Fibroblast of skin of abdomen (primary cell): ENCODE measurements at regions not wholly inside any gene's neighbourhood (a gene's known extent, or its start where the extent isn't known, plus 50 kb on each side); places are given as distances from the start of the nearest gene placed in this dataset.

Experiments
- DNase-seq: peaks from one replicate; pipeline ENCODE4 v3.0.0-alpha.2; 2013

DNA sequence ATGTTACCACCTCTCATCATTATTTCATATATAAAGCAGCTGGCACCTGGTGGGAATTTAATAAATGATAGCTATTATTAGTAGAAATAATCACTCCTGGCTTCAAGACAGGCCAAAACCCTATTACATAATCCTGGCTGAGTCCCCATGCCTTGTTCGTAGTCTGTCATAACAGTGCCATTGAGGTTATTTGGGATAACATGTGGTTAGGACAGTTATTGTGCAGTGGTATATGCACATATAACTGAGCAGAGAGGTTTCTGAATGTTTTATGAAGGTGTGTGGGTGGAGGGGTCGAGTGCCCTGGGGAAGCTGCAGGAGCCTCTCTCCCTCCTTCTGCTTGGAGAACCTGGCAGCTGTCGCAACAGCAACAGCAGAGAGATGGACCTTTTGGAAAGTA is 162.4 kb upstream of the NABP1 start:
- no peak for DNase-seq

DNA sequence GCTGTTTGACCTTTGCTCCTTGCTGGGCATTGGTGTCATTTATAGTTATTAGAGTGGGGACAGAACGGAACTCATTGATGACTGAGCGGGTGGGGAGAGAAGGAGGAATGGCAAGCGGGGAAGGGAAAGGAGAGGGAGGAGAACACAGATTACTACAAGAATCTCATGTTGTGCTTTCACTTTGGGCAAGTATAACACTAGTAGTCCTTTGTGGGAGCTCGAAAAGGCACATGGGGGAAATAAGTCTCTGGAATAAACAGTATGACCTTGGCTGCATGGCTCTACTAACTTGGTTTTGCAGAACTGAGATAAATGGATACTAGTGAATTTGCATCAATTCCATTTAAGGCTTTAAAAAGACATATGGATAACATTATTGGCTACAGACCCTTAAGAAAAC is 161.7 kb upstream of the NABP1 start:
- no peak for DNase-seq

DNA sequence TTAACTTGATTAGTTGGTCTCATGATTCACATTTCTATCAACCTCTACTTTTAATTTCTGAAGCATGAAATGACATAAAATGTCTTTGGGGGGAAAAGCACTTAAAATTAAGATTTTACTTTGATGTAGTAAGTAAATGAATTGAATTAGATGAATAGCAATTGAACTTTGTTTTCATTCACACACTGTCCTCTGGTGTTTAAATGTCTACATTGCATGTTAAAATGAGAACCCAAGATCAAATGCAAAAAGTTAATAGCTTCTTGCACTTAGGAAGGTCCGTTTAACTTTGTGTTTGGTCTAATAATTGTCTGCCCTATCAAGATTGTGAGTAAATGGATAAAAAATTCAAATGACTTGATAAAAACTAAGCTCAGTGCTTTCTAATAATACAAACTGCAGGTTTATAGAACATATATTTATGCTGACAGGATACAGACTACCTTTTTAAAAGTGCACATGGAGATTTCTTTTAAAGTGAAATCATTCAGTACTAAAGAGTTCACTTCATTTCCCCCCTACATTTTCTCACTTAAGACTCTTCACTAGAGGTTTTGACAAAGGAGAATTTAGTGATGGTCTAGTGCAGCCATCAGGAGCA is 156.2 kb upstream of the NABP1 start:
- DNase-seq, result peak; percentile 26

DNA sequence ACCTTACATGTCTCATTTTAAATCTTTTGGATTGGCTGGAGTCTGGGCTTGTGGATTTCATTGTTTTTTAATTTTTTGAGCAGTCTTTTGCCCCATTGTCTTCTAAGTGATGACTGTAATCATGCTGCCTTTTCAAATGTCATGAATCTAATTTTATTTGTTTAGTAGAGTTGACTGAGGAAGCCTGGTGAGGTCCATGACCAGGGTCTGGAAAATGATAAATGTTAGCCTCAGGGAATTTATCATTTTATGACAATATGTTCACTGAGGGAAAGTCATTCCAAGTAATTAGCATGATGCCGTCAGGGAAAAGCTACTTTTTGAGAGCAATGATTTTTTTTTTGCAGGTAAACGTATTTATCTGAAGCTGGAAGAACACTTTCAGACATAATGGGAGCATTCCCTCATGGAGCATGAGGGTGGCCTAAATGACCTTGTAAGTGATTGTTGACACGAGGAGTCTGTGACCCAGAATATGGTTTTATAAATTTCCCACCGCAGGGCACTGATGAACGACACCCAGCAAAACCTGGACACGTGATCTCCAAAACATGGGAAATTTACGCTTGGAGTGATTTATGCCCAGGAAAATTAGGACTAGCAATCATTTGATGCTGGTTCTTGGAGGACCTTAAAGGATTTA is 155.3 kb upstream of the NABP1 start:
- no peak for DNase-seq

DNA sequence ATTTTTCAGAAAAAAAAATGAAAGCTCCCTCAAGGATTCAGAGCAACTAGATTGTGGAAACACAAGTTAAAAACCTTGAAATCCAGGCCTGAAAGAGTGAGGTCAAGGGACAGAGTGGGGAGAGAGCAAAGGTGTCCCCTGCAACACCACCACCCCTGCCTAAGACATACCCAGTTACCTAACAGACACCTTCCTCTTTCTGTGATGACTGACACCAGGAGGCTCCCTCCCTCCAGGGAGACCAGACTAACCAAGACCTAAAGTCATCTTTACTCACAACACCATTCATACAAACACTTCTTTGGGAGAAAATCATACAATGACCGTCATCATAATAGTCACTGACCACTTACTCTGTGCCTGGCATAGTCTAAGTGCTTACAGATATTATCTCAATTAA is 151.8 kb upstream of the NABP1 start:
- no peak for DNase-seq

DNA sequence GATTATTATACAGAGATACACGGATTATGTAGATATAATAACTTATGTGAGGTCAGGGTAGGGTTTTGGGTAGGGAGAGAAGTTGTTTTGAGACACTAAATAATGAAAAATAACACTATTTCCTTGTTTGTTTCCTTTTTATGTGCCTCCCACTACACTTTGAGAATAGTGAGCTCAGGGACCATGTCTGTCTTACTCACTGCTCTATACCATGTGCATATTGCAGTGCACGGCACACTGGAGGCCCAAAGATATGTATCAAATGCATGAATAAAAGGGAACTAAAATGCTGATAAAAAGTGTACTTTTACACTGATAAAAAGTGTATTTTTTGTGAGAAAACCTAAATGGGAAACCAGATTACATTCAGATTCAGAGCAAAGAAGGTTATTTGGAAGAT is 151.4 kb upstream of the NABP1 start:
- no peak for DNase-seq

DNA sequence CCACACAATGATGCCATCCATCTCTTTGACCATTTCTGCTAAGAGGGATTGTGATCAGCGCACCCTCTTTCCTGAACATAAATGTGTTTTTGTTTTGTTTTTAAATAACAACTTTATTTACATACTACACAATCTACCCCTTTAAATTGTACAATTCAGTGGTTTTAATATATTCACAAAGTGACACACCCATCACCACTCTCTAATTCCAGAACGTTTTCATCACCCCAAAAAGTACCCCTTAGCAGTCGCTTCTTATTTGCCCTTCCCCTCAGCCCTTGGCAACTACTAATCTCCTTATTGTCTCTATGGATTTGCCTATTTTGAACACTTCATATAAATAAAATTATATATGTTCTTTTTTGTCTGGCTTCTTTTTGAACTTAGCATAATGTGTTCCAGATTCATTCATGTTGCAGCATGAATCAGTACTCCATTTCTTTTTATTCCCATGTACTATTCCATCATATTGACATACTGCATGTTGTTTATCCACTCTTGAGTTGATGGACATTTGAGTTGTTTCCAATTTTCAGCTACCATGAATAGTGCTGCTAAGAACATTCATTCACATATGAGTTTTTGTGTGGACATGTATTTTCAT is 150.9 kb upstream of the NABP1 start:
- no peak for DNase-seq

DNA sequence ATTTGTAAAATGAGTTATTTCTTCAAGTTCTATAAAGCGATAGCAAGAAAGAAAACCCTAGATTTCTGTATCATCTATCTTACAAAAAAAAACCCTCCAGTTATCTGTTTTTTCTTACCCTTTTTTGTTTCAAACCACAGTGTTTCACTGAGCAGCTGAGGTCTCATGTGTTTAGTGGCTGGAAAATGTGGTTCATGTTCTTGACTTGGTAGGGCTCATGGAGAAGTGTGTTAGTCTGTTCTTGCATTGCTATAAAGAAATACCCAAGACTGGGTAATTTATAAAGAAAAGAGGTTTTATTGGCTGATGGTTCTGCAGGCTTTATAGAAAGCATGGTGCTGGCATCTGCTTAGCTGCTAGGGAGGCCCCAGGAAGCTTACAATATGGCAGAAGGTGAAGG is 147.3 kb upstream of the NABP1 start:
- no peak for DNase-seq

DNA sequence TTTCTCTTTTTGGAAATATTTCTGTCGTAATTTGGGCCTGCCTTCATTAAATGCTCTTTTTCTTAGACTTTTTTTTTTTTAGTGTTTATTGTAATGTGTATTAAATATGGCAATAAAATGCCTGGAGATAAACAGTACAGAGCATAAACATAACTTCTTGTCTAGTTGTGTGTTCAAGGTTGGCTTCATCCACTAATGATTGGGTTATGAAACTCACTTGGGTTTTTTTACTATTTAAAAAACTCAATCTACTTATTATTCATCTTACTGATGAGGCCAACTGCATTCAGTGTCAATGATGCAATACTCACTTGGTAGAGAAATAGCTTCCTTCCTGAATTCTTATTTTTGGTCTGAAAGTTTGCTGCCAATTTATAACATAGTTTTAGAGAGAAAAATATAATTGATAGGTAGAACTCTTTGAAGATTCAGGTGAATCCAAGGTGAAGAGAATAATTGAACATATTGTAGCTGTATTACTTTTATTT is 144.2 kb upstream of the NABP1 start:
- DNase-seq, result peak; percentile 17

DNA sequence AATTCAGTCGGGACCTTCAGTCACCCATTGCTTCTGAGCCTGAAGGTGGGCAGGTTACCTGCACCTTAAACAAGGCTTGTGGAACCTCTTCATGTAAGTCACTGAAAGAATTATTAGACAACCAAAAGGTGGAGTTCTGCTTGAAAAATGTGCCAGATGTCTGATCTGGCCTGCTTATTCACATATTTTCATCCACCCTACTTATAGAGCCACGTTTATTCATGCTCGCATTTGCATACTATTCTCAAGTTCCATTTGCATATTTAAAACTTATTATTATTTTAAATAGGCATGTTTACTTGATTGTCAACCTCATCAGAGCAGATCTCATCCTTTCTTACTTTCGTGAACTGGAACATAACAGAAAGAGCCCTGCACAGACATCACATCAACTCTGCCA is 140.0 kb upstream of the NABP1 start:
- no peak for DNase-seq

DNA sequence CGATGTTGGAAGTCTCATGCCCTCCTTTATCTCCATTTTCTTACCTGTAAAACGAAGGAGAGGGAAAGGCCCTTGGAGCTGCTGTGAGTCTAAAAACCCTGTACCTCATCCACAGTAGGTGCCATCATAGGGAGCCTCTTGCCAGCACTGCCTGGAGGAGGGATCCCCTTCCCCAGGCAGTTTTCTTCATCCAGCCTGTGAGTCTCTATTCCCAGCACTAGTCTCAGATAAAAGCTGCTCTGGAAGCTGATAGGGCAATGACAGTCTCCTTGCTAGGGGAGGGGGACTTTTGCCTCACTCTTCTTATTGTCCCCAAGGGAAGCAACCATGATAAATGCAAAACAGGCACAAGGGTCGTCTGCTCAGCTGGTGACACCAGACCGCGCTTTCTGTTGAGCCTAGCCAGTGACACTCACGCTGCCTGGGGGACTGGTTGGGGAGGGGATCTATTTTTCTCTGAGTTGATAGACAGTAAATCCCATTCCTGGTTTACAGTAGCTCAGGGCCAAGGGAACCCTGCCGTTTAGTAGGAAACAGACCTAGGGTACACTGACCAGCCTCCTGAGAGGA is 139.5 kb upstream of the NABP1 start:
- DNase-seq, result no peak

DNA sequence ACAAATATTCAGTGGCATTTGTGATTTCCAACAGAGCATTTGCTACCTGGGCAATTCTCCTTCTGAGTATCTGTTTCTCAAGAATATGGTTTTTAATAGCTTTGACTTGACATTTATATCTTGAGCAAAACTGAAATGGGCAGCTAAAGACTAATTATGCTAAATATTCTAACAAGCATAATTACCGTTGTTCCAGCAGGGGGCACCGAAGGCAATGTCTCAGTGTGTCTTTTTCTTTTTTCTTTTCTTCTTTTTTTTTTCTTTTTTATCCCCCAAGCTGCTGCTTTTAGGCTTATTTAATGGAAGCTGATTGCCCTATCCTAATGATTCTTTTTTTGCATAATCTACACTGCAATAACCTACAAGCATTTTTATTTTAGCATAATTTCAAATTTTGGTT is 138.9 kb upstream of the NABP1 start:
- DNase-seq, result peak; percentile 25

DNA sequence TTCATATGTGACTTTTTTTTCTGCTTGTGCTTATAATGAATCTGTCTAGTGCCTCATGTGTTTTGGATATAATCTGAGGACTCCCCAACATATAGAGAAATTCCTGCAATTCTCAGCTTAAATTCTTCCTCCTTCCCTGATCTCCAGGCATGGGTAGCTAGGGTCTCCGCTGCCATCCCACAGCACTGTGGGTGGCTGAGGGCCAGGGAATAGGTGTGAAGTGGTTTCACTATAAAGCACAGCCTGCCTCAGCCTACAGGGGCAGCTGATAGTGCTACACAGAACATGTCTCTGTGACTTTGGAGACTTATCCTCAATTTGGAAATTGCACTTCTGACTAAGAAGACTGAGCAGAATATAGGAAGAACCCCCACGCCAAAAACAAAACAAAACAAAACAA is 137.3 kb upstream of the NABP1 start:
- DNase-seq, result no peak

DNA sequence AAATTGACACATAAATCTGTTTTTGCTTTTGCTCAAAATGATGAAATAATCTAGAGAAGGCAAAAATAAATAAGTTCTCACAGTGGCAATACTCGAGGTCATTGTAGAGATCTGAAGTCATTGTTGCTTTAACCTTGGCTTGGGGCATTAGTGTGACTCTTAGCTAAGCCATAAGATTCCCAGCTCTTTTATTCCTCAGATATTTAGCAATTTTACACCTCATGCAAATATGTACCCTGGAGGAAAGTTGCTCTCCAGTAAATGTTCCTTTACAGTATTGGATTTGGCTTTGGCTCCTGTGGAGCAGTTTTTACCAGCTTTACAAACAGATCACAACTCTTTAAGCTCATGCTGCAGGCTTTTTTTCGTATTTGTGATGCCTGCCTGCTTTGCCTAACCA is 134.2 kb upstream of the NABP1 start:
- no peak for DNase-seq

DNA sequence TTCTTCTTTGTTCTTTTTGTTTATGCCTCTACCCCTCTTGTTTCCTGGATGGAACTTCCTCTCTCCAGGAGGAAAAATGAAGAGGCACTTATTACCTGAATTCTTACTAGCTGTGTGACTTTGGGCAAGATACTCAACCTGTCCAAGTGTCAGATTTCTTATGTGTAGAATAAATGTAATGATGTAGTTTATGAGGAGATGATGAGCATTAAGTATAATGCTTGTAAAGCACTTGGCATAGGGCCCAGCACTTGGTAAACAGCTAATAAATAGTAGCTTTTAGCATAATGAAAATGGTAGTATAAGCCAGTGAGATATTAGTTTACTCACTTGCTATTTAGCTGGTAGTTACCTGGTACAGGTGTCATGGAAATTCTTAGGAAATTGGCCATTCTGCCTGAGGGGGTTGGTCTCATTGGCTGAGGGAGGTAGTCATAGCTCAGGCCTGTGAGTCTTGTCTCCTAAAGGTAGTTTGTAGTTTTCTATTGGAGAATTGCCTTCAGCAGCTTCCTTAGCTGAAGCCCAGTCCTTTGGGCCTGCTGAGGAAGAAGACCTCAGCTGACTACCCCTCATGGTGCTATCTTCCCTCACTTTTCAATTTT is 133.4 kb upstream of the NABP1 start:
- DNase-seq, result no peak

DNA sequence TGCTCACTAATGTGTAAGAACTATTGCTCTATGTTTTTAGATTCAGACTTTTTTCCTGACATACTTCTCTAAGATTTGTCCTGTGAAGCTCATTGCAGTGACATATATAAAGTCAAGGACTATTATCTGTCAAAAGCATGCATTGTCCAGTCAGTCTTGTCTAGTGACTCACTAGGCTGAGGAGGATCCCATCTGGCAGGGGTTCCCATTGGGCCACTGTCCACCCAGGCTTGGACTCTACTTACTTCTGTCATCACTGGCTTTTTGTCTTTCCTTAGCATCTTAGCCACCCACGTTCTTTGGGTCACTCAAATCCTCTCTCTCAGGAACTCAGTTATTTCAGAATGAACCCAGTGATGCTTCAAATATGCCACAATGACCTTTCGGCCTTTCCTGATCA is 132.6 kb upstream of the NABP1 start:
- DNase-seq, result no peak

DNA sequence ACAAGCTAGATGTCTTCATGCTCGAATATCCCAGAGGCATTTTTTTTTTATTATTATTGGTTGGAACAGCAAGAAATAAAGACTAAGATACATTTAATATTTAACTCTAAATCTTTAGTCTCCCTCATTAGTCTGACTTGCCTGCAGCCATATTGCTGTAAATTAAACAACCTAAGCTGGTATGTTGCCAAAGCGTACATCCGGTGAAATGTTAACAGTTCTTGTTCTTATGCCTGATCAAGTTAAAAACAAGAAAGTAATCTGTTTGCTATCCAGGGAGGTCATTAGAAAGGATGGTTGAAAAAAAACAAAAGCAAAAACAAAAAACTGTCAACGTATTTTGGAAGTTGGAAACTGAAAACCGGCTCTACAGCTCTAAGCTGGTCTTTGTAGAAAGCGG is 125.9 kb upstream of the NABP1 start:
- DNase-seq, result no peak

DNA sequence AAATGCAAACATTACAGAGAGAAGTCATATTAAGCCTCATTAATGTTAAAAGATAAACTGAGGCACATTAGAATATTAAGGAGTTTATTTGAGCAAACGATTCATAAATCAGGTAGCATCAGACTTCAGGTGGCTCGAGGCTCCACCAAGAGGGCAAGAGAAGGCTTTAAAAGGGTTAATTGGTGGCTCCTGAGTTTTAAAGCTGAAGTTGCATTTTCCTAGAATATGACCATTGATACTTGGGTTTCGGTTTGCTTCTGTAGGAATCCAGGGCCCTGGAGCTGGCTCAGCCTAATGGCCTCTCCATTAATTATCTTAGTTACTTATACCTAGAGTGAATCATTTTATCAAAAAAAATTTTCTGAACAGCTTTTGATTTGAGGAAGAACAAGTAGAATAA is 123.7 kb upstream of the NABP1 start:
- no peak for DNase-seq

DNA sequence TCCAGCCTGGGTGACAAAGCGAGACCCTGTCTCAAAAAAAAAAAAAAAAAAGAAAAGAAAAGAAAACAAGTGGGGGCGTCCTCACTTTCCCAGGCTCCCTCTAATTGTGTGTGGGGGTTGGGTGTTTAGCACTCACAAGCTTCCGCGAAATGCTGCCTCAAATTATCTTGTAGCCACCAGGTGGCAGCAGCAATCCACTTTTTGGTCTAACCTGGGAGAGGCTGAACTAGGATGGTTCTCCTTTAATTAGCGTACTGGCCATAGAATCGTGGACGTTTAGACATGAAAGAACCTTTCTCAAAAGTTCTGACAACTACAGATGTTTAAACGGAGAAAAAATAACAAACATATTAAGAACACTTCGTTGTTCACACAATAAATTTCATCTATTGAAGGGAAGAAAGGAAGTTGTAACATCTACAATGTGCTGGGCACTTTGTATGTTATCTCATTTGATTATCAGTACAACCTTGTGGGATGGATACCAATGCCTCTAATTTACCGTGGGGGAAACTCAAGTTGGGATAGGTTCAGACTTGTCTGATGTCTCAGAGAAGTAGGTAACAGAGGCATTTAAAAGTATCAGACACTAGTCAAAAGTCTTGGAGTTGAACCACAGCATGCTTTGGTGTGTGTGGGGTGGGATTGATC is 122.7 kb upstream of the NABP1 start:
- DNase-seq, result peak; percentile 79

DNA sequence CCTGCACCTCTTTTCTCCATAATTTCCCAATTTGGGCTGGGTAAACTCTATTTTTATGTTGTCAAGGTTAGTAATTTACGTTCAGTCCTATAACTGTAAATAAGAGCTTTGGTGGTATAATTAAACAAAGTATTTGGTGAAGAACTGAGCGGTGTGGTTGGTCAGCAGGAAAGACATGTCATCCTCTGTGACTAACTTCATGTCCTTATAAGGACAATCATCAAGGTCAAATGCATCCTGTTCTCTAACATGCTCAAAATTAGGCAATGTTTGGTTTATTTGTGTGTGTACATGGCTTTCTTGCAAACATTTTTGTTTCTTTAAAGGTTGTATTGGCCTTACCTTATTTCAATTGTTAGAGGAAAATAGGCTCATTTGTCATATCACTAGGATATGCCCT is 121.5 kb upstream of the NABP1 start:
- DNase-seq, result no peak

DNA sequence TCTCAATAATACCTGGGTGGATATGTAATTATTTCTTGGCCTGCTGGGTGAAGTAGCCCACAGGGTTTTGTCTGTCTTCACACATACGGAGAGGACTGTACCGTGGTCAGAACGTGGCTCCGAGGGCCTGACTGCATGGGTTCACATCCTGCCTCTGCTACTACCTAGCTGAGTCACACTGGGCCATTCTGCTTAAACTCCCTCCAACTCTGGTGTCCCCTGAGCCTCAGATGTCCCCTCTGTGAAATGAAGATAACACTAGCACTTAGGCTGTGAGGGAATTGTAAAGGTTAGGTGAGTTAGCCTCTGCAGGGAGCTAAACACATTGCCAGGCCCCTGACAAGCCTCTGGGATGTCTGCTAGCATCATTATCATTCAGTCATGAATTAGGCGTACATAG is 120.1 kb upstream of the NABP1 start:
- no peak for DNase-seq

DNA sequence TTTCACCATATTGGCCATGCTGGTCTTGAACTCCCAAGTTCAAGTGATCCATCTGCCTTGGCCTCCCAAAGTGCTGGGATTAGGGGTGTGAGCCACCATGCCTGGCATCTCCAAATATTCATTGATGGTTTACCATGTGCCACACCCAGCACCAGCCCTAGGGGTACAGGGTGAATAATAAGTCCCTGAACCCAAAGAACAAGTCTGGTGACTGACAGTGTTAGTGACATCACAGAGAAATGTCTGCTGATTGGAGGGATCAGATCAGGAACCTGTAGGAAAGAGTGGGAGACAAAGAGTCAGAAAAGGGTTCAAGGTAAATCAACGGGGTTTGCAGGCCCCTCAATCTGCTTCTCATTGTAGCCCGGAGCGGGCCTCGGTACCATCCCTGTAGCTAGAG is 118.4 kb upstream of the NABP1 start:
- DNase-seq, result no peak

DNA sequence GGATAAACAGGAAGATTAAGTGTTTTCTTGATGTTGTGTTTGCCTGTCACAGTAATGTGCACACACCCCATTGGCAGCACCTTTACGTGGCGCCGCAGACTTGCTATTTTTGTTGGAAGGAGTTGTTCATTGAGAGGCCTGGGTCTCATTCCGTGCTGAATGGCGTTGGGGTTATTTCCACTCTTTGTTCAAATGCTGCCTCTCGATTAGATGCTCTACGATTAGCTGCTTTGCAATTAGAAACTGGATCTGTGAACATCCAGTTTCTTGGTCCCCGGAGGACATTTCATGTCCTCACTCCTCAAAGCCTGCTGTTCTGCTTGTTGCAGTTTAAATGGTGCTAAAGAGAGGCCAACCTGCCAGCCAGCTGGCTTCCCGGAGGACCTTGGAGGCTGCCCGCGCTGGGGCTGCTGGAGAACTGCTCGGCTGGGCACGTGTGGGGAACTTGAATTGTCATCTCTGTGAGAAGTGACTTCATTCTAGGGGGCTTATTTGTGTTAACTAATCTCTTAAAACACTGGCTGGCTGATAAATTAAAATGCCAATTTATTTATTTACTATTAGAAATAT is 117.4 kb upstream of the NABP1 start:
- no peak for DNase-seq
